DND-41 (cell line): ENCODE measurements at regions not wholly inside any gene's neighbourhood (a gene's known extent, or its start where the extent isn't known, plus 50 kb on each side); places are given as distances from the start of the nearest gene placed in this dataset.

Source experiments
- CTCF ChIP-seq: IDR thresholded peaks from 2 replicates; pipeline ENCODE4 v1.5.1; 2012; ENCODE audit warnings: borderline replicate concordance, low read length, moderate library complexity, mild to moderate bottlenecking; ENCODE audit not compliant: poor library complexity, severe bottlenecking; ENCODE audit errors: extremely low read depth
- EZH2 ChIP-seq: IDR thresholded peaks from 3 replicates; pipeline ENCODE4 v1.6.1; 2012; ENCODE audit warnings: borderline replicate concordance, low read depth, mild to moderate bottlenecking, moderate library complexity, low read length, inconsistent platforms; ENCODE audit not compliant: severe bottlenecking

GRCh38 chr12:113535100-113535499, 63.4 kb upstream of the LHX5 start:
- TF ChIP-seq CTCF (no peak), EZH2 (no peak)
